Naive thymus-derived CD8-positive, alpha-beta T cell (primary cell): ENCODE measurements at regions not wholly inside any gene's neighbourhood (a gene's known extent, or its start where the extent isn't known, plus 50 kb on each side); places are given as distances from the start of the nearest gene placed in this dataset.

ENCODE experiments used
- ATAC-seq, 2 donors: fragments of 150-1000 bp; cut with Tn5 transposase in 1 of 2; sonication (Bioruptor Pico), chemical (Tn5 transposase) in 1 of 2; 1 replicate in 1 of 2; 2 replicates in 1 of 2; pipeline ENCODE4 v1.10.0; 2021; ENCODE audit warnings: mild to moderate bottlenecking in 2 of 2, moderate library complexity in 2 of 2
- POLR2A ChIA-PET: fragments of 350-600 bp; sonication (Branson Sonifier 250); formaldehyde crosslinking; loops from one replicate; lab custom pipeline; 2021; ENCODE audit warnings: antibody characterized with exemption; lab: Charles Lee
- DNase-seq, 10 donors: peaks; one replicate each; pipeline versions ENCODE4 v3.0.0 to v3.0.0-alpha.2; 2020 to 2022
- H3K27ac Mint-ChIP-seq, 10 donors: one replicate each; pipeline ENCODE4 v1.8.0; 2020 to 2022; ENCODE audit warnings: mild to moderate bottlenecking in 10 of 10, mixed read lengths in 10 of 10, moderate library complexity in 4 of 10, inconsistent platforms in 1 of 10
- H3K27me3 Mint-ChIP-seq, 5 donors: one replicate each; pipeline ENCODE4 v1.8.0; 2021 to 2022; ENCODE audit warnings: mixed read lengths in 5 of 5
- H3K36me3 Mint-ChIP-seq, 3 donors: one replicate each; pipeline ENCODE4 v1.8.0; 2020 to 2022; ENCODE audit warnings: mixed read lengths in 3 of 3, mild to moderate bottlenecking in 2 of 3, inconsistent platforms in 1 of 3
- H3K4me1 Mint-ChIP-seq, 4 donors: one replicate each; pipeline ENCODE4 v1.8.0; 2021 to 2022; ENCODE audit warnings: mixed read lengths in 4 of 4
- H3K4me3 Mint-ChIP-seq, 10 donors: one replicate each; pipeline ENCODE4 v1.8.0; 2020 to 2022; ENCODE audit warnings: mild to moderate bottlenecking in 10 of 10, mixed read lengths in 10 of 10, moderate library complexity in 6 of 10, inconsistent platforms in 1 of 10
- H3K9me3 Mint-ChIP-seq, 9 donors: one replicate each; pipeline ENCODE4 v1.8.0; 2020 to 2022; ENCODE audit warnings: mixed read lengths in 9 of 9, mild to moderate bottlenecking in 3 of 9, inconsistent platforms in 1 of 9, moderate library complexity in 1 of 9

- POLR2A ChIA-PET, result no interaction called here
- H3K4me3 Mint-ChIP-seq, result no peak overlapping the region
- H3K36me3 Mint-ChIP-seq, result peaks cover 0 to 4% (median 0%) of the 10 kb centered on the region in 3 donors
- H3K27ac Mint-ChIP-seq, result no peak overlapping the region
- DNase-seq (no peak), ATAC-seq (no peak)
- H3K27me3 Mint-ChIP-seq, result no peaks in the 10 kb centered on the region
- H3K9me3 Mint-ChIP-seq, result no peaks in the 10 kb centered on the region
- no peaks in the 10 kb centered on the region for H3K4me1 Mint-ChIP-seq
These were observed 456.3 kb downstream of the ZEB2 start for GRCh38 chr2:144063602-144064001.

DNA sequence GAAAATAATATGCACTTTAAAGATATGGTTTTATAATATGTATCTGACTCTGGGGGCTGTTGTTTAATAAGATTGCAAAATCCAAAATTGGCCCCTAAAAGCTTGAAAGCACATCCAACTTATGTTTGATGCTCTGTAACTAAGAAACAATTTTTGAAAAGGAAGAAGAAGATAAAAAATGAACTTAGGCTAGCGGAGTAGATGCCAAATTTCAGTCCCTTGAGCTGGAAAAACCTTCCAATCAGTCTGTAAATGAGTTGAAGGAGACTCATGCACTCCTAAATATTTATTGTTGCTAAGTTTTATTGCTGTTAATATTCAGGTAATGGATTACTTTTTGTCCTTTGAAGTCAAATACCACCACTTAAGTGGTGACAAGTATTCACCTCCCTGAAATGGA lies 465.0 kb downstream of the ZEB2 start:
- no peaks in the 10 kb centered on the region for H3K36me3 Mint-ChIP-seq
- no peaks in the 10 kb centered on the region for H3K4me1 Mint-ChIP-seq
- POLR2A ChIA-PET, result no interaction called here
- no peak overlapping the region for H3K4me3 Mint-ChIP-seq
- H3K27me3 Mint-ChIP-seq, result no peaks in the 10 kb centered on the region
- H3K27ac Mint-ChIP-seq, result no peak overlapping the region
- no peak for ATAC-seq
- no peaks in the 10 kb centered on the region for H3K9me3 Mint-ChIP-seq
- DNase-seq, result no peak

DNA sequence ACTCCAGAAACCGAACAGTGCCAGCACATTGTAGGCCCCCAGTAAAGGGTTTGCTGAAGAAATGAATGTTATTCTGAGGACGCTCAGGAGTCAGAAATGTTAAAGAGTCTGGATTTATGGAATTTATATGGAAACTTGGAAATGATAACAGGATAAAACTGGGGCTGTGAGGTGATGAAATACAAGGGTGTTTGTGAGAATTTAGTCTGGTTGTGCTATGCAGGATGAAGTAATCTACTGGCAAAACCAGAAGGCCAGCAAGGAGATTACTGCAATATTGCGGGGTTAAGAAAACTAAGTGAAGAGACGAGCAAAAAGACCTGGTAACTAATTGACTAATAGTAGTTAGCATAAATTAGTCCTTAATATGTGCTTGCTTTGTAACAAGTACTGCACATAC lies 467.8 kb downstream of the ZEB2 start:
- Mint-ChIP-seq H3K4me1 (no peaks in the 10 kb centered on the region), H3K27me3 (no peaks in the 10 kb centered on the region), H3K4me3 (no peak overlapping the region), H3K9me3 (no peaks in the 10 kb centered on the region), H3K27ac (no peak overlapping the region), H3K36me3 (no peaks in the 10 kb centered on the region)
- POLR2A ChIA-PET, result no interaction called here
- DNase-seq (no peak), ATAC-seq (no peak)

DNA sequence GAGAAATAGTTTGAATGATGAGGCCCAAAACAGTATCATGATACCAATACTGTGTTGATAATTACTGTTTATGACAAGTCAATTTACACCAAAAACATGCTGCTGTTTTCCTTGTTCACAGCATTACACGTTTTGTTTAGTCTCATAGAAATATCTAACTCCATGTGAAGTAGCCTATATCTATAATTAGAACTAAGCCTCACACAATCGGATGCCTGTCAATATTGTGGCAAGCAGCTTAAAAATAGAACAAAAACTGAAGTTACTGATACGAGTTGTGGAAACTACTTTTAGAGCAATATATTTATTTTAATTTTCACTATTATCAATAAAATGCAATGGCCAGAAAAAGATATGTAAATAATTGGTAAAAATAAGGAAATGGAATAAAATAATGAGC lies 470.8 kb downstream of the ZEB2 start:
- no peaks in the 10 kb centered on the region for H3K9me3 Mint-ChIP-seq
- H3K36me3 Mint-ChIP-seq, result no peaks in the 10 kb centered on the region
- no peak overlapping the region for H3K27ac Mint-ChIP-seq
- POLR2A ChIA-PET, result no interaction called here
- DNase-seq, result no peak
- no peaks in the 10 kb centered on the region for H3K27me3 Mint-ChIP-seq
- no peak for ATAC-seq
- H3K4me3 Mint-ChIP-seq, result no peak overlapping the region
- H3K4me1 Mint-ChIP-seq, result no peaks in the 10 kb centered on the region

DNA sequence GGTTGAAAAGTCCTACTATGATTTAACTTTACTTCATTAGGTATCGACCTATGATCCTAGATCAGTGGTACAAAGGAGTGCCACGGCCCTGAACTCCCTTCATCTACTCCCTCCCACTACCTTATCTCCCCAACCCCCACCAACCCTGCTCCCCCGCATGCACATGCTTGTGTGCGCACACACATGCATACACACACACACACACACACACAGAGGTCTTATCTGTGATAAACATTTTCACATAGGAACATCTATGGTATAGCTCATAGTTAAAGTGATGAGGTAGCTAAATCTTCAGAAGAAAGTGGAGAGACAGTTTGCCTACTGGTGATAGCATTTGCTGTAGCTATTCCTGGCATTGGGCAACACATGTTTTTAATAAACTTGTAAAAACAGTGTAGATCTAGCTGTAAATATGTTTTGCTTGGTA lies 471.3 kb downstream of the ZEB2 start:
- Mint-ChIP-seq H3K36me3 (no peaks in the 10 kb centered on the region), H3K27ac (no peak overlapping the region), H3K4me1 (no peaks in the 10 kb centered on the region), H3K9me3 (no peaks in the 10 kb centered on the region), H3K27me3 (no peaks in the 10 kb centered on the region), H3K4me3 (no peak overlapping the region)
- ATAC-seq (no peak), DNase-seq (no peak)
- POLR2A ChIA-PET, result no interaction called here

DNA sequence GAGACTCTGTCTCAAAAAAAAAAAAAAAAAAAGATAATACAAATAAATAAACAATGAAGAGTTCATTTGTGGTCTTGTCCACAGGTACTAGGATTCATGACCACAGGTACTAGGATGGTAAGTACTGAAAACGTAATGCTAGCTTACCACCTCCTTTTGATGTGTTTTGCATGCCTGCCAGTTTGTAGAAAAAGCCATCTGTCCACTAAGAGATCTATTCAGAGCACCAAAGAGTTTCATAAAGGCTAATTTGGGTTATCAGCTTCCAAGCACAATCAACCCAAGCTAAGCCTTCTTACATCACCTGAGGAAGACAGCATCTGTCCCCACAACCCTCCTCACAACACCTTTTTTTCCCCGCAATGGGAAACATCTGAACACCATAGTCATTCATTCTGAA lies 477.2 kb downstream of the ZEB2 start:
- POLR2A ChIA-PET, result no interaction called here
- no peak for ATAC-seq
- Mint-ChIP-seq H3K27me3 (no peaks in the 10 kb centered on the region), H3K9me3 (no peaks in the 10 kb centered on the region), H3K4me1 (peaks cover 0 to 16% (median 9%) of the 10 kb centered on the region in 4 donors), H3K4me3 (no peak overlapping the region), H3K27ac (peak overlapping the region in 1 of 10 donors; percentile 48), H3K36me3 (peaks cover 0 to 5% (median 0%) of the 10 kb centered on the region in 3 donors)
- DNase-seq, result no peak

- no peak overlapping the region for H3K27ac Mint-ChIP-seq
- POLR2A ChIA-PET, result no interaction called here
- ATAC-seq (no peak), DNase-seq (no peak)
- no peak overlapping the region for H3K4me3 Mint-ChIP-seq
- no peaks in the 10 kb centered on the region for H3K27me3 Mint-ChIP-seq
- H3K9me3 Mint-ChIP-seq, result no peaks in the 10 kb centered on the region
- peaks cover 0 to 16% (median 9%) of the 10 kb centered on the region in 4 donors for H3K4me1 Mint-ChIP-seq
- H3K36me3 Mint-ChIP-seq, result peaks cover 0 to 5% (median 0%) of the 10 kb centered on the region in 3 donors
These were observed 478.3 kb downstream of the ZEB2 start for GRCh38 chr2:144041612-144042011.

GRCh38 chr2:144040834-144041233 lies 479.1 kb downstream of the ZEB2 start:
- no peaks in the 10 kb centered on the region for H3K27me3 Mint-ChIP-seq
- POLR2A ChIA-PET, result no interaction called here
- peaks cover 0 to 2% (median 0%) of the 10 kb centered on the region in 9 donors for H3K9me3 Mint-ChIP-seq

GRCh38 chr2:144032566-144032965 lies 487.4 kb downstream of the ZEB2 start:
- ATAC-seq, result no peak
- Mint-ChIP-seq H3K27ac (no peak overlapping the region), H3K4me3 (peak overlapping the region in 1 of 10 donors; percentile 3), H3K27me3 (no peaks in the 10 kb centered on the region), H3K4me1 (peaks cover 0 to 1% (median 0%) of the 10 kb centered on the region in 4 donors), H3K36me3 (peaks cover 2 to 20% (median 11%) of the 10 kb centered on the region in 3 donors), H3K9me3 (peaks cover 0 to 6% (median 0%) of the 10 kb centered on the region in 9 donors)
- no peak for DNase-seq
- POLR2A ChIA-PET, result no interaction called here

More at GRCh38 chr2:144040834-144041233, 479.1 kb downstream of the ZEB2 start:
- no peak for DNase-seq
- no peak overlapping the region for H3K4me3 Mint-ChIP-seq
- H3K27ac Mint-ChIP-seq, result no peak overlapping the region
- ATAC-seq, result no peak
- peaks cover 0 to 16% (median 9%) of the 10 kb centered on the region in 4 donors for H3K4me1 Mint-ChIP-seq
- peaks cover 0 to 8% (median 0%) of the 10 kb centered on the region in 3 donors for H3K36me3 Mint-ChIP-seq

GRCh38 chr2:144030791-144031190 lies 489.1 kb downstream of the ZEB2 start:
- DNase-seq, result no peak
- Mint-ChIP-seq H3K27me3 (no peaks in the 10 kb centered on the region), H3K9me3 (peaks cover 0 to 6% (median 0%) of the 10 kb centered on the region in 9 donors), H3K27ac (no peak overlapping the region), H3K4me3 (no peak overlapping the region), H3K36me3 (peaks cover 2 to 17% (median 15%) of the 10 kb centered on the region in 3 donors), H3K4me1 (peaks cover 0 to 1% (median 0%) of the 10 kb centered on the region in 4 donors)
- POLR2A ChIA-PET, result no interaction called here
- no peak for ATAC-seq

- ATAC-seq, result no peak
- H3K36me3 Mint-ChIP-seq, result peaks cover 4 to 13% (median 6%) of the 10 kb centered on the region in 3 donors
- POLR2A ChIA-PET, result no interaction called here
- no peak overlapping the region for H3K27ac Mint-ChIP-seq
- no peak for DNase-seq
- peaks cover 0 to 8% (median 1%) of the 10 kb centered on the region in 9 donors for H3K9me3 Mint-ChIP-seq
- no peak overlapping the region for H3K4me3 Mint-ChIP-seq
- no peaks in the 10 kb centered on the region for H3K27me3 Mint-ChIP-seq
- H3K4me1 Mint-ChIP-seq, result peaks cover 0 to 1% (median 0%) of the 10 kb centered on the region in 4 donors
These were observed 492.3 kb downstream of the ZEB2 start for GRCh38 chr2:144027593-144027992.

DNA sequence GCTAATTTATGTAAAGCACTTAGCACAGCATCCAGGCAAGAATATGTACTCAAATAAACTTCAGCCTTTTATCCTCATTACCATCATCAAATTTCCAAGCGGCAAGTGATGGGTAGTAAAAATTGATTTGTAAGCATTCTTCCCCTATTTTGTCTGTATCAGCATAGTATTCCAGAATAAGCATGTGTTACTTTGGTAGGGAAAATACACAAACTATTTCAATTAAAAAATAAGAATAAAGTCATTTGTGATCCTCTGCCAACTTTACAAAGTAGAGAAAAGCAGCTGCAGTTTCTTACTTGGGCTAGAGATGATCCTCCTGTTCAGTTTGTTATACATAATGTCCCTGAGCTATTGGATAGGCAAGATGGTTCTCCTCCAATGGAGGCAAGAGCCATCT lies 493.2 kb downstream of the ZEB2 start:
- POLR2A ChIA-PET, result no interaction called here
- Mint-ChIP-seq H3K36me3 (peaks cover 4 to 21% (median 5%) of the 10 kb centered on the region in 3 donors), H3K9me3 (peaks cover 0 to 14% (median 2%) of the 10 kb centered on the region in 9 donors), H3K4me3 (no peak overlapping the region), H3K27ac (no peak overlapping the region), H3K4me1 (peaks cover 0 to 1% (median 0%) of the 10 kb centered on the region in 4 donors), H3K27me3 (no peaks in the 10 kb centered on the region)
- DNase-seq, result no peak
- no peak for ATAC-seq

DNA sequence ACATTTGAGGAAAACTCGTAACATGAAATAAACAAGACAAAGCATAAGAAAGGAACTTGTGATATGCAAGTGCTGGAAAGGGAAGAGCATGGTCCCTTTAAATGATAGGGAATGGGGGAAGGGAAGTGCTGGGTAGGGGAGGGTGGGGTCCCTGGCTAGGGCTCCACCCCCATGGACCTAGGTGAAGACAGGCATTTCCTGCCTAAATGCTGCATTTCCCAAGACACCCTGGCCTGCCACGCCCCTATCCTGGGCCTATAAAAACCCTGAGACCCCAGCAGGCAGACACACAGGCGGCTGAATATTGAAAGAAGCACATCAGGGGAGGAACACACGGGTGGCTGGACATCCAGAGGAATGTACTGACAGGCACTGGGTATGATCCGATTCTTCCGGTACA lies 499.9 kb downstream of the ZEB2 start:
- no peak for ATAC-seq
- POLR2A ChIA-PET, result no interaction called here
- DNase-seq, result no peak
- H3K4me3 Mint-ChIP-seq, result no peak overlapping the region
- no peak overlapping the region for H3K27ac Mint-ChIP-seq
- peaks cover 0 to 17% (median 5%) of the 10 kb centered on the region in 9 donors for H3K9me3 Mint-ChIP-seq
- H3K4me1 Mint-ChIP-seq, result peaks cover 0 to 1% (median 0%) of the 10 kb centered on the region in 4 donors
- peaks cover 2 to 23% (median 5%) of the 10 kb centered on the region in 3 donors for H3K36me3 Mint-ChIP-seq
- H3K27me3 Mint-ChIP-seq, result no peaks in the 10 kb centered on the region

DNA sequence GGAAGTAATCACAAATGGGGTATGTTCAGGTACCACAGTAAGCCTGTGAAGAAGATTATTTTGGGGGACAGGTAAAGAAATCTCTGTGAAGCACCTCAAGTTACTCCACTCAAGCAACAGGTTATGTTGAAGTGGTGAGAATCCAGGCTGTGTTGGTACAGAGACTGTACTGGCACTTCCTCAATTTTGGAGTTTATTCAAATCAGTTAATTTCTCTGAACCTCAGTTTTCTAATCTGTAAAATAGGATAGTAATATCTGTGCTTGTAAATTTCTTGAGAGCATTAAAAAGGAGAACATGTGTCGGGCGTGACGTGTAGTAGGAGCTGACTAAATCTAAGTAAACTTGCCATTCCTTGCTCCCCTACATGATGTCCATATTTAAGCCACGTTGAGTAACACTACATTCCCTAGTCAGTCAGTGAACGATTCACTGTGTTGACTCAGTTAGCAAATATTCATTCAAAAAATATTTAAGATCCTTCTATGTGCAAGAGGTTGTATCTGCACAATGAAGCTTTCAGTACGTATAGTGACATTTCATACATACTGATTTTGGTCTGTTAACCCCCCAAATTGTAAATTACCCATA lies 504.2 kb downstream of the ZEB2 start:
- H3K9me3 Mint-ChIP-seq, result no peaks in the 10 kb centered on the region
- peaks cover 0 to 2% (median 0%) of the 10 kb centered on the region in 3 donors for H3K36me3 Mint-ChIP-seq
- H3K4me1 Mint-ChIP-seq, result peaks cover 0 to 2% (median 0%) of the 10 kb centered on the region in 4 donors
- DNase-seq (no peak), ATAC-seq (no peak)
- H3K4me3 Mint-ChIP-seq, result no peak overlapping the region
- H3K27ac Mint-ChIP-seq, result no peak overlapping the region
- POLR2A ChIA-PET, result no interaction called here
- H3K27me3 Mint-ChIP-seq, result no peaks in the 10 kb centered on the region
